PFSK-1 (cell line): ENCODE measurements at regions not wholly inside any gene's neighbourhood (a gene's known extent, or its start where the extent isn't known, plus 50 kb on each side); places are given as distances from the start of the nearest gene placed in this dataset.

Experiments used
- FOXP2 ChIP-seq: optimal IDR thresholded peaks from 2 replicates; pipeline ENCODE3; 2011; ENCODE audit warnings: borderline replicate concordance, control low read depth, inconsistent platforms; ENCODE audit not compliant: insufficient read depth; ENCODE audit errors: extremely low read length, extremely low read depth
- POLR2AphosphoS5 ChIP-seq: IDR thresholded peaks from 2 replicates; pipeline ENCODE4 v1.6.1; 2012; ENCODE audit warnings: low read depth, mild to moderate bottlenecking, control low read depth, low read length, moderate library complexity
- SIN3A ChIP-seq: IDR thresholded peaks from 2 replicates; pipeline ENCODE4 v1.6.1; 2012; ENCODE audit warnings: mild to moderate bottlenecking, low read length, moderate library complexity, borderline replicate concordance; ENCODE audit not compliant: insufficient read depth
- TAF1 ChIP-seq: IDR thresholded peaks from 2 replicates; pipeline ENCODE4 v1.6.1; 2012; ENCODE audit warnings: low read length, control low read depth, borderline replicate concordance; ENCODE audit not compliant: insufficient read depth
- TF ChIP-seq, protein P1 (sequence below), 2 experiments: IDR thresholded peaks; 2 replicates each; pipeline versions ENCODE4 v1.6.1 to v1.8.0; 2011 to 2012; ENCODE audit warnings: low read depth in 2 of 2, low read length in 2 of 2, control low read depth in 1 of 2, inconsistent platforms in 1 of 2, mild to moderate bottlenecking in 1 of 2, moderate library complexity in 1 of 2; ENCODE audit not compliant: insufficient read depth in 1 of 2

DNA sequence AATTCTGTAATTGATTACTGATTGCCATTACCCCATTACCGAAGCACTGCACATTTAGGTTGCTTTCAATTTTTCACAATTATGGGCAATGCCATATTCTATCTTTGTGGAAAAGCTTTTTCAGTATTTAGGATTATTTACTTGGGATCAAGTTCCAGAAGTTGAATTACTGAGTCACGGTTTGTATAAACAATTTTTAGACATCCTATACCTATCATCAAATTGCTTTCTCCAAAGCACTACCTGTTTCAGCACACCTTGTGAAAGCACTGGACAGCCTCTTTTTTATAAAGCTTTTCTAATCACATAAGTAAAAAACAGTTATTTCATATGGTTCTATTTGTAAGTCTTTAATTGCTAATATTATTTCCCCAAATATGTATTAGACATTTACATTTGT is 221.5 kb upstream of the CAND1 start:
- TF ChIP-seq, protein P1, sequence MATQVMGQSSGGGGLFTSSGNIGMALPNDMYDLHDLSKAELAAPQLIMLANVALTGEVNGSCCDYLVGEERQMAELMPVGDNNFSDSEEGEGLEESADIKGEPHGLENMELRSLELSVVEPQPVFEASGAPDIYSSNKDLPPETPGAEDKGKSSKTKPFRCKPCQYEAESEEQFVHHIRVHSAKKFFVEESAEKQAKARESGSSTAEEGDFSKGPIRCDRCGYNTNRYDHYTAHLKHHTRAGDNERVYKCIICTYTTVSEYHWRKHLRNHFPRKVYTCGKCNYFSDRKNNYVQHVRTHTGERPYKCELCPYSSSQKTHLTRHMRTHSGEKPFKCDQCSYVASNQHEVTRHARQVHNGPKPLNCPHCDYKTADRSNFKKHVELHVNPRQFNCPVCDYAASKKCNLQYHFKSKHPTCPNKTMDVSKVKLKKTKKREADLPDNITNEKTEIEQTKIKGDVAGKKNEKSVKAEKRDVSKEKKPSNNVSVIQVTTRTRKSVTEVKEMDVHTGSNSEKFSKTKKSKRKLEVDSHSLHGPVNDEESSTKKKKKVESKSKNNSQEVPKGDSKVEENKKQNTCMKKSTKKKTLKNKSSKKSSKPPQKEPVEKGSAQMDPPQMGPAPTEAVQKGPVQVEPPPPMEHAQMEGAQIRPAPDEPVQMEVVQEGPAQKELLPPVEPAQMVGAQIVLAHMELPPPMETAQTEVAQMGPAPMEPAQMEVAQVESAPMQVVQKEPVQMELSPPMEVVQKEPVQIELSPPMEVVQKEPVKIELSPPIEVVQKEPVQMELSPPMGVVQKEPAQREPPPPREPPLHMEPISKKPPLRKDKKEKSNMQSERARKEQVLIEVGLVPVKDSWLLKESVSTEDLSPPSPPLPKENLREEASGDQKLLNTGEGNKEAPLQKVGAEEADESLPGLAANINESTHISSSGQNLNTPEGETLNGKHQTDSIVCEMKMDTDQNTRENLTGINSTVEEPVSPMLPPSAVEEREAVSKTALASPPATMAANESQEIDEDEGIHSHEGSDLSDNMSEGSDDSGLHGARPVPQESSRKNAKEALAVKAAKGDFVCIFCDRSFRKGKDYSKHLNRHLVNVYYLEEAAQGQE (IDR thresholded peaks at IDR 0.05; ENCODE audit: insufficient read depth in 1 of 2, low read depth in 2 of 2, low read length in 2 of 2): no peak
- TF ChIP-seq SIN3A: no peak
- no peak for TF ChIP-seq FOXP2
- TF ChIP-seq POLR2AphosphoS5: no peak
- no peak for TF ChIP-seq TAF1

DNA sequence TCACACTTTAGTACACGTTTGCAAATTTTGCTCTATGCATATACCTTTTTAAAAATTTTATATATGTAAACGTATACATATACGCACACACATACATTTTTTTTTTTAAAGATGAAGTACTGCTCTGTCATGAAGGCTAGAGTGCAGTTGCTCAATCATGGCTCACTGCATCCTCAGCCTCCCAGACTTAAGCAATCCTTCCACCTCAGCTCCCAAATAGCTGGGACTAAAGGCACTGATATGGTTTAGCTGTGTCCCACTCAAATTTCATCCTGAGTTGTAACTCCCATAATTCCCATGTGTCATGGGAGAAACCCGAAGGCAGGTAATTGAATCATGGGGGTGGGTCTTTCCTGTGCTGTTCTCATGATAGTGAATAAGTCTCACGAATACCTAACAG is 220.8 kb upstream of the CAND1 start:
- no peak for TF ChIP-seq POLR2AphosphoS5
- TF ChIP-seq FOXP2: no peak
- no peak for TF ChIP-seq SIN3A
- no peak for TF ChIP-seq TAF1
- TF ChIP-seq, protein P1 (IDR thresholded peaks at IDR 0.05; ENCODE audit: insufficient read depth in 1 of 2, low read depth in 2 of 2, low read length in 2 of 2): no peak

DNA sequence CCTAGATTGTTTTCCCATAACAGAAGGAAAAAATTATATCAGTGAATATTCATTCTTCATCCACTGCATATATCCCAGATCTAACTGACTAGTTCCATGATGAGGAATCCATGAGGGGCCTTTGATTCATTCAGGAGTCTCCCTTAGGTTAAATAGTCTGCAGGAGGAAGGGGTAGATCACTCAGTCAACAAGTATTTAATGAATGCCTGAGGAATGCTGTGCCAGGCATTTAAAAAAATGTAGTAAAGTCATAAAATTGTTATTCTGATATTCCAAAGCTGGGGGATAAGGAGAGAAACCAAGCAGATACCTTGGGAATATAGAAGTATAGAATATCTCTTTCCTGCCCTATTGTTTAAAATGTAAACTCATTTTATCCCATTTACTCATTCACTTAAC is 216.2 kb upstream of the CAND1 start:
- TF ChIP-seq SIN3A: no peak
- TF ChIP-seq POLR2AphosphoS5: no peak
- no peak for TF ChIP-seq TAF1
- TF ChIP-seq, protein P1 (IDR thresholded peaks at IDR 0.05; ENCODE audit: insufficient read depth in 1 of 2, low read depth in 2 of 2, low read length in 2 of 2): no peak
- no peak for TF ChIP-seq FOXP2

DNA sequence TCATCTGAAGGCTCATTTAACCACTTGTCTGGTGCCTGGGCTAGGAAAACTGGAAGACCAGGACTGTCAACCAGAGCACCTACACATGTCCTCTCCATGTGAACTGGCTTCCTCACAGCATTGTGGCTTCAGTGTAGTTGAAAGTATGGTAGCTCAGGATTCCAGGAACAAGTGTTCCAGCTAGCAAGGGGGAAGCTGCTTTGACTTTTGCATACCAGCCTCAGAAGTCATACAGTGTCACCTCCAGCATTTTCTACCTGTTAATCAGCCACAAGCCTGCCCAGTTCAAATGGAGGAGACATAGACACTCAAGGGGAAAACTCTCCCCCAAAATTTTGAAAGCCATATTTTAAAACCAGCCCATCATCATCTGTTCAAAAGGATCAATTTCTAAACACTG is 212.8 kb upstream of the CAND1 start:
- TF ChIP-seq POLR2AphosphoS5 (no peak), FOXP2 (no peak), SIN3A (no peak), TAF1 (no peak)
- TF ChIP-seq, protein P1 (IDR thresholded peaks at IDR 0.05; ENCODE audit: insufficient read depth in 1 of 2, low read depth in 2 of 2, low read length in 2 of 2): no peak

DNA sequence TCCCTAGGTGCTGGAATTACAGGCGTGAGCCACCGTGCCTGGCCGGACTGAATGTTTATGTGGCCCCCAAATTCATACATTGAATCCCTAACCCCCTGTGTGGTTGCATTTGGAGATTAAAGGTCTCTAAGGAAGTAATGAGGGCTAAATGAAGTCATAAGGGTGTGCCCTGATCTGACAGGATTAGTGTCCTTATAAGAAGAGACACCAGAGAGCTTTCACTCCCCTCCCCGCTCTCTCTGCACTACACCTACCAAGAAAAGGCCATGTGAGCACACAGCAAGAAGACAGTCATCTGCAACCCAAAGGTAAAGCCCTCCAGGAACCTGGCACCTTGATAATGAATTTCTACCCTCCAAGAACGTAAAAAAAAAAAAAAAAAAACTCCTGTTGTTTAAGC is 212.1 kb upstream of the CAND1 start:
- TF ChIP-seq TAF1 (no peak), POLR2AphosphoS5 (no peak), SIN3A (no peak), FOXP2 (no peak)
- TF ChIP-seq, protein P1 (IDR thresholded peaks at IDR 0.05; ENCODE audit: insufficient read depth in 1 of 2, low read depth in 2 of 2, low read length in 2 of 2): no peak
